K562 (cell line): ENCODE measurements at regions not wholly inside any gene's neighbourhood (a gene's known extent, or its start where the extent isn't known, plus 50 kb on each side); places are given as distances from the start of the nearest gene placed in this dataset.
"Not testable (repeated sequence)": the region's sequence is repeated elsewhere in the genome, so short reads cannot be mapped to it uniquely, and the experiment has no call there.

Experiments
- ATAC-seq: fragments of 200-7000 bp; cut with Tn5 transposase; 3 replicates; pipeline ENCODE4 v1.9.1; 2020; ENCODE audit warnings: moderate library complexity
- BruUV-seq: library from RNA; stranded (reverse); fragments of 400-500 nt; replicated peaks from 2 replicates; lab custom pipeline; 2021; lab: Mats Ljungman, UMichigan
- CTCF ChIA-PET: fragments of 300-600 bp; formaldehyde crosslinking; extraction: SDS; loops from one replicate; lab custom pipeline; 2021; ENCODE audit warnings: low intra/inter-chr PET ratio; lab: Yijun Ruan, JAX
- POLR2A ChIA-PET: fragments of 300-600, 350-650 bp; sonication (Branson Sonifier 250); formaldehyde crosslinking; extraction: SDS; loops from one replicate; lab custom pipeline; 2021; ENCODE audit warnings: antibody characterized with exemption, inconsistent platforms; lab: Yijun Ruan, JAX
- DNase-seq, 4 experiments: peaks; one replicate each; pipeline versions ENCODE4 v3.0.0 to v3.0.0-alpha.2; 2011 to 2018; ENCODE audit warnings: low spot score in 3 of 4, mixed read lengths in 3 of 4; ENCODE audit errors: extremely low read depth in 1 of 4
- FAIRE-seq: peaks from 2 replicates; lab custom pipeline; 2011; peaks lifted over from hg19 to GRCh38; lab: Jason Lieb, UNC
- H2AFZ ChIP-seq: 2 replicates; pipeline ENCODE4 v1.6.0; 2011; ENCODE audit warnings: low read depth, low read length, control low read depth, inconsistent platforms
- H3K27ac ChIP-seq: fragments of 200-600 bp; 3 replicates; pipeline ENCODE4 v1.8.0; 2011; ENCODE audit warnings: low read depth, mild to moderate bottlenecking, control low read depth, inconsistent platforms, low read length, moderate library complexity, mixed read lengths; ENCODE audit errors: extremely low read depth
- H3K27me3 ChIP-seq, 2 experiments: fragments of 300-600 bp in 1 of 2; 2 replicates in 1 of 2; 3 replicates in 1 of 2; pipeline versions ENCODE4 v1.6.0 to v1.8.0; 2011; ENCODE audit warnings: inconsistent platforms in 2 of 2, low read length in 2 of 2, mild to moderate bottlenecking in 1 of 2, mixed read lengths in 1 of 2, moderate library complexity in 1 of 2; ENCODE audit not compliant: control insufficient read depth in 2 of 2, insufficient read depth in 2 of 2
- H3K36me3 ChIP-seq: fragments of 300-600 bp; 3 replicates; pipeline ENCODE4 v1.8.0; 2011; ENCODE audit warnings: mild to moderate bottlenecking, low read length, inconsistent platforms; ENCODE audit not compliant: control insufficient read depth, insufficient read depth
- H3K4me1 ChIP-seq, 2 experiments: fragments of 200-600 bp in 1 of 2; replicated peaks in 1 of 2; 2 replicates in 1 of 2; 3 replicates in 1 of 2; pipeline versions ENCODE4 v1.5.1 to v1.8.0; 2011; ENCODE audit warnings: inconsistent platforms in 2 of 2, low read length in 2 of 2, mild to moderate bottlenecking in 1 of 2, mixed read lengths in 1 of 2, moderate library complexity in 1 of 2; ENCODE audit not compliant: control insufficient read depth in 2 of 2, insufficient read depth in 2 of 2
- H3K4me2 ChIP-seq: 2 replicates; pipeline ENCODE4 v1.6.1; 2011; ENCODE audit warnings: low read length, control low read depth, inconsistent platforms, mixed read lengths; ENCODE audit not compliant: insufficient read depth
- H3K4me3 ChIP-seq: fragments of 200-600 bp; sonication (generic), shearing (Covaris generic); 2 replicates; pipeline ENCODE4 v1.5.1; 2016; ENCODE audit warnings: control low read depth, inconsistent platforms
- H3K79me2 ChIP-seq: fragments of 200-600 bp; 3 replicates; pipeline ENCODE4 v1.8.0; 2011; ENCODE audit warnings: low read length, inconsistent platforms; ENCODE audit not compliant: control insufficient read depth, insufficient read depth
- H3K9ac ChIP-seq, 2 experiments: 2 replicates each; pipeline versions ENCODE4 v1.6.0 to v1.6.1; 2011; ENCODE audit warnings: low read depth in 2 of 2, low read length in 2 of 2, control low read depth in 1 of 2, inconsistent platforms in 1 of 2, mild to moderate bottlenecking in 1 of 2, mixed read lengths in 1 of 2; ENCODE audit not compliant: insufficient read depth in 1 of 2
- H3K9me1 ChIP-seq: one replicate; pipeline ENCODE4 v1.6.0; 2011; ENCODE audit warnings: inconsistent platforms, mild to moderate bottlenecking, low read length, moderate library complexity; ENCODE audit not compliant: control insufficient read depth, insufficient read depth
- H3K9me3 ChIP-seq: replicated peaks from 2 replicates; pipeline ENCODE4 v1.5.1; 2011; ENCODE audit warnings: low read depth, low read length, inconsistent platforms; ENCODE audit not compliant: control insufficient read depth, insufficient read depth
- H4K20me1 ChIP-seq: replicated peaks from 2 replicates; pipeline ENCODE4 v1.6.1; 2011; ENCODE audit warnings: low read length, inconsistent platforms, mixed read lengths; ENCODE audit not compliant: control insufficient read depth, insufficient read depth
- WGBS: fragments of 100-300 bp; shearing (Covaris generic); methylation state at CpG from one replicate; pipeline ENCODE4 v1.1.6; 2016; ENCODE audit warnings: low coverage, mixed read lengths; ENCODE audit not compliant: insufficient coverage; ENCODE audit errors: missing lambda C conversion rate; 5-methylcytosine and 5-hydroxymethylcytosine counted together
- in situ Hi-C: fragments of 300-500 bp; cut with MboI; formaldehyde crosslinking; loops from 4 replicates; pipeline ENCODE4 v1.15.0; 2018; ENCODE audit warnings: inconsistent platforms, mixed read lengths
- intact Hi-C: fragments of 100-400 bp; cut with micrococcal nuclease; formaldehyde crosslinking; loops from 2 replicates; pipeline ENCODE4 v1.14.2; 2022
- TF ChIP-seq, protein P1 (sequence below): sonication (generic); formaldehyde crosslinking; IDR thresholded peaks from 2 replicates; pipeline ENCODE4 v1.8.0; 2023; ENCODE audit warnings: mild to moderate bottlenecking, missing genetic modification reagents

DNA sequence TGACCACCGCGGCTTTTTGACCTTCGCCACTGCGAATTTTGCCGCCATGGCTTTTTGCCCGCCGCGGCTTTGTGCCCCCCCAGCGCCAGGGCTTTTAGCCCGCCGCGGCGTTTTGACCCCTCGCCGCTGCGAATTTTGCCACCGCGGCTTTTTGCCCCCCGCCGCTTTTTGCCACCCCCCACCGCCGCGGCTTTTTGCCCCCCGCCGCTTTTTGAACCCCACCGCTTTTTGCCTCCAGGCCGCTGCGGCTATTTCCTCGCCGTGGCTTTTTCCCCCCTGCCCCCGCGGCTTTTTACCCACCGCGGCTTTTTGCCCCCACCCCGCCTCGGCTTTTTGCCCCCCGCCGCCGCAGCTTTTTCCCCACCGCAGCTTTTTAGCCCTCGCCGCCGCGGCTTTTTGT is 134.8 kb upstream of the TP53TG3C start:
- Histone ChIP-seq H2AFZ (no peak overlapping the region), H3K27me3 (no peaks in the 10 kb centered on the region), H4K20me1 (no peaks in the 10 kb centered on the region), H3K9ac (no peak overlapping the region), H3K4me3 (no peak overlapping the region), H3K79me2 (no peaks in the 10 kb centered on the region), H3K36me3 (no peaks in the 10 kb centered on the region), H3K9me1 (no peaks in the 10 kb centered on the region), H3K4me2 (no peak overlapping the region), H3K4me1 (no peaks in the 10 kb centered on the region), H3K27ac (no peak overlapping the region), H3K9me3 (no peaks in the 10 kb centered on the region)
- intact Hi-C loops = no loop called here
- 57% methylated on average over 12 of the region's 44 CpGs for WGBS
- CTCF ChIA-PET = no interaction called here
- BruUV-seq = no TSS peak
- DNase-seq (no peak), ATAC-seq (no peak), FAIRE-seq (no peak)
- POLR2A ChIA-PET = no interaction called here
- TF ChIP-seq, protein P1, sequence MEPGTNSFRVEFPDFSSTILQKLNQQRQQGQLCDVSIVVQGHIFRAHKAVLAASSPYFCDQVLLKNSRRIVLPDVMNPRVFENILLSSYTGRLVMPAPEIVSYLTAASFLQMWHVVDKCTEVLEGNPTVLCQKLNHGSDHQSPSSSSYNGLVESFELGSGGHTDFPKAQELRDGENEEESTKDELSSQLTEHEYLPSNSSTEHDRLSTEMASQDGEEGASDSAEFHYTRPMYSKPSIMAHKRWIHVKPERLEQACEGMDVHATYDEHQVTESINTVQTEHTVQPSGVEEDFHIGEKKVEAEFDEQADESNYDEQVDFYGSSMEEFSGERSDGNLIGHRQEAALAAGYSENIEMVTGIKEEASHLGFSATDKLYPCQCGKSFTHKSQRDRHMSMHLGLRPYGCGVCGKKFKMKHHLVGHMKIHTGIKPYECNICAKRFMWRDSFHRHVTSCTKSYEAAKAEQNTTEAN (CRISPR knock-in tag) = no peak
- in situ Hi-C loops = loop anchor here (25.0 kb wide), 1 partner anchor 947 kb away; no protein-coding TSS in a partner anchor

DNA sequence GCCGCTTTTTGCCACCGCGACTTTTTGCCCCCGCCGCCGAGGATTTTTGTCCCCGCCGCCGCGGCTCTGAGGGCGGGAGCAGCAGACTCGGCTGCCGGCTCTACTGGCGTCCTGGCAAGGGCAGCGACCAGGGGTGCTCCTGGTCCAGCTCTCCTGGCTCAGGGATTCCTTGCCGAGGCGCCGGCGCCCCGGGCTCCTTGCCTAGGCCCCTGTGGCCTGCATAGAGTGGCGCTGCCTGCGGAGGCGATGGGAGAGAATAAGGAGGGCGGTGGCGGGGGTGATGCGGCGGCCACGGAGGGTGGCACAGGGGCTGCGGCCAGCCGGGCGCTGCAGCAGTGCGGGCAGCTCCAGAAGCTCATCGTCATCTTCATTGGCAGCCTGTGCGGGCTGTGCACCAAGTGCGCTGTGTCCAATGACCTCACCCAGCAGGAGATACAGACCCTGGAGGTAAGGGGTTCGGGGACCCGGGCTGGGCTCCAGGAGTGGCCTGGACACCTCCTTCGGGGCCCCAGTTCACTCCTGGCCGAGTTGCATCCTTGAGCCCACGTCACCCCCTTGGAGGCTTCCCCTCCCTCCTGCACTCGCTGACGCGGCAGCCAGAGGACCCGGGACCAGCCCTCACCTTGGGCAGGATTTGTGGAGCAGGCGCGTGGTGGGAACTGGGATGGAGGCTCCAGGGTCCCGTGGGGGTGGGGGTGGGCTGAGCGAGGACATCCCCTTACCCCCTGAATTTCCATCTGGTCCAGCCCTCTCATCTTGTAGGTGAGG is 134.2 kb upstream of the TP53TG3C start:
- WGBS = 100% methylated on average over 1 of the region's 48 CpGs
- H3K27me3 ChIP-seq, H4K20me1 ChIP-seq, H3K4me3 ChIP-seq, H3K27ac ChIP-seq, ATAC-seq, H3K4me1 ChIP-seq, FAIRE-seq, BruUV-seq, H3K4me2 ChIP-seq, DNase-seq, CTCF ChIA-PET, intact Hi-C loops, H3K9me1 ChIP-seq, H2AFZ ChIP-seq, H3K9ac ChIP-seq, POLR2A ChIA-PET, H3K9me3 ChIP-seq, H3K36me3 ChIP-seq, H3K79me2 ChIP-seq: not testable (repeated sequence)
- in situ Hi-C loops = loop anchor here (25.0 kb wide), 1 partner anchor 948 kb away; no protein-coding TSS in a partner anchor
